ENCODE measurements at regions not wholly inside any gene's neighbourhood (a gene's known extent, or its start where the extent isn't known, plus 50 kb on each side); places are given as distances from the start of the nearest gene placed in this dataset.

GRCh38 chr9:119795395-119795794 lies 426.2 kb upstream of the BRINP1 start:
- H3K27me3 Mint-ChIP-seq = no peaks in the 10 kb centered on the region
- H3K27ac Mint-ChIP-seq = no peak overlapping the region
- CTCF ChIA-PET = no interaction called here
- H3K4me1 Mint-ChIP-seq = no peaks in the 10 kb centered on the region
- POLR2A ChIA-PET = no interaction called here
- DNase-seq = no peak
- no peaks in the 10 kb centered on the region for H3K36me3 Mint-ChIP-seq (ENCODE audit: low read depth)
- intact Hi-C loops (cut with micrococcal nuclease) = no loop called here
- ATAC-seq (ENCODE audit: low read depth) = no peak
- TF ChIP-seq, protein P1, sequence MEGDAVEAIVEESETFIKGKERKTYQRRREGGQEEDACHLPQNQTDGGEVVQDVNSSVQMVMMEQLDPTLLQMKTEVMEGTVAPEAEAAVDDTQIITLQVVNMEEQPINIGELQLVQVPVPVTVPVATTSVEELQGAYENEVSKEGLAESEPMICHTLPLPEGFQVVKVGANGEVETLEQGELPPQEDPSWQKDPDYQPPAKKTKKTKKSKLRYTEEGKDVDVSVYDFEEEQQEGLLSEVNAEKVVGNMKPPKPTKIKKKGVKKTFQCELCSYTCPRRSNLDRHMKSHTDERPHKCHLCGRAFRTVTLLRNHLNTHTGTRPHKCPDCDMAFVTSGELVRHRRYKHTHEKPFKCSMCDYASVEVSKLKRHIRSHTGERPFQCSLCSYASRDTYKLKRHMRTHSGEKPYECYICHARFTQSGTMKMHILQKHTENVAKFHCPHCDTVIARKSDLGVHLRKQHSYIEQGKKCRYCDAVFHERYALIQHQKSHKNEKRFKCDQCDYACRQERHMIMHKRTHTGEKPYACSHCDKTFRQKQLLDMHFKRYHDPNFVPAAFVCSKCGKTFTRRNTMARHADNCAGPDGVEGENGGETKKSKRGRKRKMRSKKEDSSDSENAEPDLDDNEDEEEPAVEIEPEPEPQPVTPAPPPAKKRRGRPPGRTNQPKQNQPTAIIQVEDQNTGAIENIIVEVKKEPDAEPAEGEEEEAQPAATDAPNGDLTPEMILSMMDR (IDR thresholded peaks at IDR 0.05) = no peak
- no peak overlapping the region for H3K4me3 Mint-ChIP-seq
- H3K9me3 Mint-ChIP-seq = no peaks in the 10 kb centered on the region

DNA sequence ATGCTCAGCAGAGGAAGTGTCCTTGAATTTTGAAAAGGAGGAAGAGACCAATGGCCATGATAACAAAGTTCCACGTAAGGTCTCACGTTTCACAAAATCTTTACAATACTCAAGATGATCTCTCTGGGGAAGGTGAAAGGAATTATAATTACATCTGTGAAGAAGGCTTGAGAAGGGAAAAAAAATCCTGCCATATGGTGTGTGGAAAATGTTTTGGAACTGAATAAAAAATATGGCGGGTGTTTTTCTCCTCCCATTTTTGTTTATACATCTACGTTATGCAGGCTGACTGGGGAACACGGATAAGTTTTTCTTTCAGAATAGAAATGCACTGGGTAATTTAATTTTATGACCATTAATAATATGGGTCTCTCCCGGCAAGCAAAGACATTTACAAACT lies 425.6 kb upstream of the BRINP1 start:
- intact Hi-C loops (cut with micrococcal nuclease) = no loop called here
- H3K9me3 Mint-ChIP-seq = no peaks in the 10 kb centered on the region
- ChIA-PET CTCF (no interaction called here), POLR2A (no interaction called here)
- no peak overlapping the region for H3K27ac Mint-ChIP-seq
- no peaks in the 10 kb centered on the region for H3K4me1 Mint-ChIP-seq
- DNase-seq = no peak
- no peak overlapping the region for H3K4me3 Mint-ChIP-seq
- ATAC-seq (ENCODE audit: low read depth) = no peak
- no peaks in the 10 kb centered on the region for H3K27me3 Mint-ChIP-seq
- no peaks in the 10 kb centered on the region for H3K36me3 Mint-ChIP-seq (ENCODE audit: low read depth)
- TF ChIP-seq, protein P1 (IDR thresholded peaks at IDR 0.05) = no peak

- no peak overlapping the region for H3K4me3 Mint-ChIP-seq
- H3K9me3 Mint-ChIP-seq = no peaks in the 10 kb centered on the region
- POLR2A ChIA-PET = no interaction called here
Observed at GRCh38 chr9:119793218-119793617, 424.0 kb upstream of the BRINP1 start.

GRCh38 chr9:119792242-119792641 lies 423.0 kb upstream of the BRINP1 start:
- H3K4me1 Mint-ChIP-seq = no peaks in the 10 kb centered on the region
- POLR2A ChIA-PET = no interaction called here
- no peak overlapping the region for H3K27ac Mint-ChIP-seq
- no peaks in the 10 kb centered on the region for H3K36me3 Mint-ChIP-seq (ENCODE audit: low read depth)
- CTCF ChIA-PET = no interaction called here
- no peaks in the 10 kb centered on the region for H3K9me3 Mint-ChIP-seq
- no peak for DNase-seq
- TF ChIP-seq, protein P1 (IDR thresholded peaks at IDR 0.05) = no peak
- intact Hi-C loops (cut with micrococcal nuclease) = no loop called here
- no peak overlapping the region for H3K4me3 Mint-ChIP-seq
- ATAC-seq (ENCODE audit: low read depth) = no peak
- H3K27me3 Mint-ChIP-seq = peaks cover 3% of the 10 kb centered on the region

More at GRCh38 chr9:119793218-119793617, 424.0 kb upstream of the BRINP1 start:
- H3K27me3 Mint-ChIP-seq = peaks cover 1% of the 10 kb centered on the region
- DNase-seq (no peak), ATAC-seq (ENCODE audit: low read depth) (no peak)
- TF ChIP-seq, protein P1 (IDR thresholded peaks at IDR 0.05) = no peak
- no peak overlapping the region for H3K27ac Mint-ChIP-seq
- CTCF ChIA-PET = no interaction called here
- H3K36me3 Mint-ChIP-seq (ENCODE audit: low read depth) = no peaks in the 10 kb centered on the region
- intact Hi-C loops (cut with micrococcal nuclease) = no loop called here
- H3K4me1 Mint-ChIP-seq = no peaks in the 10 kb centered on the region

GRCh38 chr9:119789987-119790386 lies 420.8 kb upstream of the BRINP1 start:
- Mint-ChIP-seq H3K27ac (no peak overlapping the region), H3K36me3 (ENCODE audit: low read depth) (no peaks in the 10 kb centered on the region), H3K9me3 (no peaks in the 10 kb centered on the region), H3K27me3 (peaks cover 10% of the 10 kb centered on the region), H3K4me3 (no peak overlapping the region), H3K4me1 (no peaks in the 10 kb centered on the region)
- POLR2A ChIA-PET = no interaction called here
- ATAC-seq (ENCODE audit: low read depth) = no peak
- TF ChIP-seq, protein P1 (IDR thresholded peaks at IDR 0.05) = no peak
- no peak for DNase-seq
- intact Hi-C loops (cut with micrococcal nuclease) = no loop called here
- CTCF ChIA-PET = no interaction called here

Data from activated B cell treated with CpG ODN at 0.5 μM for 24 hours (primary cell).